DOHH2 (cell line): ENCODE measurements at regions not wholly inside any gene's neighbourhood (a gene's known extent, or its start where the extent isn't known, plus 50 kb on each side); places are given as distances from the start of the nearest gene placed in this dataset.

Experiments
- CTCF ChIP-seq: fragments of 200-600 bp; sonication (generic); IDR thresholded peaks from one replicate; pipeline ENCODE4 v1.5.1; 2014; ENCODE audit warnings: antibody characterized with exemption, mild to moderate bottlenecking, low read depth, low read length; ENCODE audit not compliant: poor library complexity, severe bottlenecking
- EZH2phosphoT487 ChIP-seq: fragments of 200-600 bp; sonication (generic); IDR thresholded peaks from 2 replicates; pipeline ENCODE4 v1.6.1; 2017; ENCODE audit warnings: borderline replicate concordance, mild to moderate bottlenecking, antibody characterized with exemption, low read length, moderate library complexity, mixed read lengths

- TF ChIP-seq CTCF (no peak), EZH2phosphoT487 (no peak)
Observed at GRCh38 chr13:106681997-106682396, 114.1 kb upstream of the ARGLU1 start.
